ENCODE measurements at regions not wholly inside any gene's neighbourhood (a gene's known extent, or its start where the extent isn't known, plus 50 kb on each side); places are given as distances from the start of the nearest gene placed in this dataset.

DNA sequence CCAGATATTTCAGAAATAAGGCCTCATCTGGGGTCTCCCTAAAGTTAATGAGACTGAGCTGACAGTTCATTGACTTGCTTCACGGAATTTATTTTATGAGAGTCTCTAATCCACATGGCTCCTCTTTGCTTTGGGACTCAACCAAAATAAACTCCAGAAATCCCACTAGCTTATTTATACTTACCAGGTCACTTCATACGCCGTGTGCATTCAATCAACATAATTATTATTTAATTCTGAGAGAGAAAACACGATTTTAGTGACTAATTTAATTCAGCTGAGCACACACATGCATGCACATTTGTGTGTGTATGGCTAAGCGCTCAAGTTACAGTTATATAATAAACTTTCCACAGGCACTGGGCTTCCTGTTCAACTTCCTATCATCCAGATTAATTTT, 333.4 kb upstream of the CCDC196 start:
- TF ChIP-seq, protein P1, sequence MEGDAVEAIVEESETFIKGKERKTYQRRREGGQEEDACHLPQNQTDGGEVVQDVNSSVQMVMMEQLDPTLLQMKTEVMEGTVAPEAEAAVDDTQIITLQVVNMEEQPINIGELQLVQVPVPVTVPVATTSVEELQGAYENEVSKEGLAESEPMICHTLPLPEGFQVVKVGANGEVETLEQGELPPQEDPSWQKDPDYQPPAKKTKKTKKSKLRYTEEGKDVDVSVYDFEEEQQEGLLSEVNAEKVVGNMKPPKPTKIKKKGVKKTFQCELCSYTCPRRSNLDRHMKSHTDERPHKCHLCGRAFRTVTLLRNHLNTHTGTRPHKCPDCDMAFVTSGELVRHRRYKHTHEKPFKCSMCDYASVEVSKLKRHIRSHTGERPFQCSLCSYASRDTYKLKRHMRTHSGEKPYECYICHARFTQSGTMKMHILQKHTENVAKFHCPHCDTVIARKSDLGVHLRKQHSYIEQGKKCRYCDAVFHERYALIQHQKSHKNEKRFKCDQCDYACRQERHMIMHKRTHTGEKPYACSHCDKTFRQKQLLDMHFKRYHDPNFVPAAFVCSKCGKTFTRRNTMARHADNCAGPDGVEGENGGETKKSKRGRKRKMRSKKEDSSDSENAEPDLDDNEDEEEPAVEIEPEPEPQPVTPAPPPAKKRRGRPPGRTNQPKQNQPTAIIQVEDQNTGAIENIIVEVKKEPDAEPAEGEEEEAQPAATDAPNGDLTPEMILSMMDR (conservative IDR thresholded peaks at IDR 0.05), result no peak
- no peak for TF ChIP-seq ZFX (IDR thresholded peaks at IDR 0.05)
